H9 (cell line): ENCODE measurements at regions not wholly inside any gene's neighbourhood (a gene's known extent, or its start where the extent isn't known, plus 50 kb on each side); places are given as distances from the start of the nearest gene placed in this dataset.

Experiments used
- DNase-seq: peaks from one replicate; pipeline ENCODE4 v3.0.0-alpha.2; 2017
- H2AFZ ChIP-seq: one replicate; pipeline ENCODE4 v1.6.1; 2013; ENCODE audit warnings: mild to moderate bottlenecking, low read length, control low read depth, moderate library complexity
- H2AK5ac ChIP-seq: 2 replicates; pipeline ENCODE4 v1.6.1; 2013; ENCODE audit warnings: low read length, control low read depth, mixed read lengths; ENCODE audit not compliant: insufficient read length
- H2BK120ac ChIP-seq: one replicate; pipeline ENCODE4 v1.6.1; 2013; ENCODE audit warnings: low read depth, mild to moderate bottlenecking, low read length, control low read depth, inconsistent platforms; ENCODE audit not compliant: poor library complexity, severe bottlenecking
- H2BK12ac ChIP-seq: 2 replicates; pipeline ENCODE4 v1.6.1; 2013; ENCODE audit warnings: low read length, control low read depth, mixed read lengths, low read depth; ENCODE audit not compliant: insufficient read length
- H2BK15ac ChIP-seq: 2 replicates; pipeline ENCODE4 v1.6.1; 2013; ENCODE audit warnings: low read depth, low read length, control low read depth
- H2BK20ac ChIP-seq: one replicate; pipeline ENCODE4 v1.6.1; 2013; ENCODE audit warnings: low read depth, mild to moderate bottlenecking, low read length, control low read depth, inconsistent platforms; ENCODE audit not compliant: poor library complexity, severe bottlenecking
- H2BK5ac ChIP-seq: 2 replicates; pipeline ENCODE4 v1.6.1; 2013; ENCODE audit warnings: low read length, control low read depth, mixed read lengths; ENCODE audit not compliant: insufficient read length
- H3K14ac ChIP-seq: 2 replicates; pipeline ENCODE4 v1.6.1; 2013; ENCODE audit warnings: low read length, control low read depth; ENCODE audit not compliant: insufficient read depth
- H3K18ac ChIP-seq: 2 replicates; pipeline ENCODE4 v1.6.1; 2013; ENCODE audit warnings: low read depth, mild to moderate bottlenecking, mixed read lengths, low read length, control low read depth; ENCODE audit not compliant: insufficient read length
- H3K23ac ChIP-seq: 2 replicates; pipeline ENCODE4 v1.6.1; 2013; ENCODE audit warnings: low read length, control low read depth, mixed read lengths, low read depth; ENCODE audit not compliant: insufficient read length
- H3K23me2 ChIP-seq: 2 replicates; pipeline ENCODE4 v1.6.1; 2013; ENCODE audit warnings: low read depth, mild to moderate bottlenecking, mixed read lengths, low read length, control low read depth; ENCODE audit not compliant: insufficient read length, poor library complexity, severe bottlenecking
- H3K27ac ChIP-seq: 2 replicates; pipeline ENCODE4 v1.5.1; 2013; ENCODE audit warnings: low read length, control low read depth, mixed read lengths, low read depth; ENCODE audit not compliant: insufficient read length
- H3K27me3 ChIP-seq: 2 replicates; pipeline ENCODE4 v1.6.1; 2013; ENCODE audit warnings: low read length, control low read depth, inconsistent platforms; ENCODE audit not compliant: insufficient read depth
- H3K4ac ChIP-seq: 2 replicates; pipeline ENCODE4 v1.6.1; 2013; ENCODE audit warnings: low read depth, mild to moderate bottlenecking, control low read depth, inconsistent platforms, low read length, moderate library complexity
- H3K4me1 ChIP-seq: 2 replicates; pipeline ENCODE4 v1.6.1; 2013; ENCODE audit warnings: low read length, control low read depth, inconsistent platforms; ENCODE audit not compliant: insufficient read depth
- H3K4me2 ChIP-seq: 2 replicates; pipeline ENCODE4 v1.6.1; 2013; ENCODE audit warnings: low read length, control low read depth, mixed read lengths; ENCODE audit not compliant: insufficient read length, insufficient read depth
- H3K56ac ChIP-seq: 2 replicates; pipeline ENCODE4 v1.6.1; 2013; ENCODE audit warnings: low read depth, mild to moderate bottlenecking, mixed read lengths, low read length, control low read depth; ENCODE audit not compliant: insufficient read length
- H3K79me1 ChIP-seq: 2 replicates; pipeline ENCODE4 v1.6.1; 2013; ENCODE audit warnings: low read depth, mild to moderate bottlenecking, moderate library complexity, low read length, control low read depth, inconsistent platforms; ENCODE audit not compliant: insufficient read depth, poor library complexity, severe bottlenecking
- H3K79me2 ChIP-seq: 2 replicates; pipeline ENCODE4 v1.6.1; 2013; ENCODE audit warnings: low read length, control low read depth, inconsistent platforms; ENCODE audit not compliant: insufficient read depth
- H3K9ac ChIP-seq: 2 replicates; pipeline ENCODE4 v1.6.1; 2013; ENCODE audit warnings: low read length, control low read depth, mixed read lengths; ENCODE audit not compliant: insufficient read length; ENCODE audit errors: extremely low read depth
- H3K9me3 ChIP-seq: one replicate; pipeline ENCODE4 v1.6.1; 2013; ENCODE audit warnings: low read depth, low read length, inconsistent platforms; ENCODE audit not compliant: control insufficient read depth
- H3T11ph ChIP-seq: one replicate; pipeline ENCODE4 v1.6.1; 2013; ENCODE audit warnings: mild to moderate bottlenecking, low read length, control low read depth, inconsistent platforms
- H4K20me1 ChIP-seq: one replicate; pipeline ENCODE4 v1.6.1; 2013; ENCODE audit not compliant: control insufficient read depth, insufficient read length, insufficient read depth
- H4K5ac ChIP-seq: 2 replicates; pipeline ENCODE4 v1.6.1; 2013; ENCODE audit warnings: low read depth, mild to moderate bottlenecking, mixed read lengths, low read length, control low read depth; ENCODE audit not compliant: insufficient read length
- H4K8ac ChIP-seq: replicated peaks from 2 replicates; pipeline ENCODE4 v1.6.1; 2013; ENCODE audit warnings: low read length, control low read depth, mixed read lengths, low read depth; ENCODE audit not compliant: insufficient read length
- H4K91ac ChIP-seq: 2 replicates; pipeline ENCODE4 v1.6.1; 2013; ENCODE audit warnings: low read depth, mild to moderate bottlenecking, moderate library complexity, mixed read lengths, low read length, control low read depth; ENCODE audit not compliant: insufficient read length
- H3K27ac Mint-ChIP-seq, 3 experiments: 2 replicates in 2 of 3; 3 replicates in 1 of 3; pipeline ENCODE4 v1.8.0; 2020 to 2021; ENCODE audit warnings: mixed read lengths in 3 of 3, mild to moderate bottlenecking in 1 of 3, moderate library complexity in 1 of 3
- H3K27me3 Mint-ChIP-seq: 2 replicates; pipeline ENCODE4 v1.8.0; 2021; ENCODE audit warnings: low read depth, mild to moderate bottlenecking, moderate library complexity, mixed read lengths
- H3K36me3 Mint-ChIP-seq, 3 experiments: 2 replicates in 2 of 3; 3 replicates in 1 of 3; pipeline ENCODE4 v1.8.0; 2020 to 2021; ENCODE audit warnings: low read depth in 3 of 3, mixed read lengths in 3 of 3; ENCODE audit not compliant: insufficient read depth in 1 of 3
- H3K4me1 Mint-ChIP-seq, 2 experiments: 2 replicates each; pipeline ENCODE4 v1.8.0; 2020; ENCODE audit warnings: mixed read lengths in 2 of 2
- H3K4me3 Mint-ChIP-seq, 2 experiments: 2 replicates in 1 of 2; 3 replicates in 1 of 2; pipeline ENCODE4 v1.8.0; 2020 to 2021; ENCODE audit warnings: mild to moderate bottlenecking in 2 of 2, mixed read lengths in 2 of 2, moderate library complexity in 1 of 2
- H3K9me3 Mint-ChIP-seq, 2 experiments: 2 replicates in 1 of 2; 3 replicates in 1 of 2; pipeline ENCODE4 v1.8.0; 2020; ENCODE audit warnings: mild to moderate bottlenecking in 2 of 2, mixed read lengths in 2 of 2, moderate library complexity in 1 of 2
- WGBS: extraction: QIAGEN DNeasy Blood & Tissue Kit; methylation state at CpG from one replicate; pipeline ENCODE4 v1.1.7; 2013; ENCODE audit warnings: missing lambda C conversion rate, low lambda C conversion rate, mixed read lengths; ENCODE audit not compliant: insufficient read length; ENCODE audit errors: extremely low coverage; 5-methylcytosine and 5-hydroxymethylcytosine counted together
- TF ChIP-seq, protein P1 (sequence below): fragments of 200-600 bp; sonication (generic); conservative IDR thresholded peaks from 3 replicates; pipeline ENCODE4 v1.8.0; 2021; ENCODE audit warnings: antibody characterized with exemption, mild to moderate bottlenecking

DNA sequence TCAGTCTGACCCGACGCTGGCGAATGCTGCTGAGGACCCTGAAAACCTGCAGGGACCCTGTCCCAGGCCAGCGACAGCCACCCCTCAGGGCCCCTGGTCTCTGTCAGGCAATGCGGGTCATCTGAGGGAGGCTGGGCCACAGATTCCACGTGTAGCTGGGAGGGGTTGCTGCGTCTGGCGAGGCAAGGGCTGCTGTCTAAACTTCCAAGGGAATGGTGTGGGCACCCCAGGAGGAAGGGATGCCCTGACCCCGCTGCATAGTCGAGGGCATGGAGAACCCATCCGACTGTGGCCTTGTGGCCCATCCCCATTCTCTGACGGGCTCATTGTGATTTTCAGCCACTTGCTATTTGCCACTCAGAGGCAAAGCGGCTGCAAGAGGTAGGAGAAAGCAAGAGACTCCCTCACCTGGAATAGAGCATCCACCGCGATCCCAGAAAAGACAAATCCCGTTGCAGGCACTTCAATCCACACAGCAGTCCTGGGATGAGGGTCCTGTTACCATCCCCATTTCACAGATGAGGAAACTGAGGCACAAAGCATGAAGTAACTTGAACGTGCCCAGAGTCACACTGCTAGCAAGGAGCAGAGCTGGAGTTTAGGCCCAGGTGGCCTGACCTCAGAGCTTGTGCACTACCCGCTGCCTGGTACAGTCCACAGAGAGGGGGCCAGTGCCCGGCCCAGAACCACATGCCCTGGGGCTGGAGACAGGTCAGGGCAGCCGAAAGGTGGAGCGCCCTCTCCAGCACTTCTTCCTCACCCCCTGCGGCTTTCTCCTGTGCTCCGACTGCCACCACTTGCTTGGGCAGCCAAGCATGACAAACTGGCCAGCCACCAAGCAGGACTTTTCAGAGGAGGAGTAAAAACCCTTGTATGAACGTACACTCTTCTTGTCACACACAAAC lies 163.8 kb upstream of the KLF14 start:
- Histone ChIP-seq H3T11ph (no peak overlapping the region), H4K91ac (no peak overlapping the region), H3K23ac (no peak overlapping the region), H4K5ac (no peak overlapping the region), H3K79me2 (no peaks in the 10 kb centered on the region), H3K27me3 (no peaks in the 10 kb centered on the region), H3K14ac (no peak overlapping the region), H3K18ac (no peak overlapping the region), H3K4me1 (no peaks in the 10 kb centered on the region), H2BK12ac (no peak overlapping the region), H3K9me3 (no peaks in the 10 kb centered on the region), H2AFZ (no peak overlapping the region), H4K20me1 (no peaks in the 10 kb centered on the region), H2BK15ac (no peak overlapping the region), H4K8ac (no peak overlapping the region), H3K4me2 (no peak overlapping the region), H3K79me1 (no peaks in the 10 kb centered on the region), H2AK5ac (no peak overlapping the region), H3K4ac (no peak overlapping the region), H3K9ac (no peak overlapping the region), H3K23me2 (no peaks in the 10 kb centered on the region), H2BK20ac (no peak overlapping the region), H2BK5ac (no peak overlapping the region), H3K56ac (no peak overlapping the region), H3K27ac (no peak overlapping the region), H2BK120ac (no peak overlapping the region)
- Mint-ChIP-seq H3K27me3 (no peaks in the 10 kb centered on the region), H3K4me1 (peaks cover 61 to 65% of the 10 kb centered on the region in 2 experiments), H3K4me3 (no peak overlapping the region), H3K27ac (no peak overlapping the region), H3K36me3 (peaks cover 0 to 2% (median 0%) of the 10 kb centered on the region in 3 experiments; a peak in 2 of 7 replicates), H3K9me3 (peaks cover 0 to 3% of the 10 kb centered on the region in 2 experiments; a peak in 1 of 5 replicates)
- DNase-seq = no peak
- TF ChIP-seq, protein P1, sequence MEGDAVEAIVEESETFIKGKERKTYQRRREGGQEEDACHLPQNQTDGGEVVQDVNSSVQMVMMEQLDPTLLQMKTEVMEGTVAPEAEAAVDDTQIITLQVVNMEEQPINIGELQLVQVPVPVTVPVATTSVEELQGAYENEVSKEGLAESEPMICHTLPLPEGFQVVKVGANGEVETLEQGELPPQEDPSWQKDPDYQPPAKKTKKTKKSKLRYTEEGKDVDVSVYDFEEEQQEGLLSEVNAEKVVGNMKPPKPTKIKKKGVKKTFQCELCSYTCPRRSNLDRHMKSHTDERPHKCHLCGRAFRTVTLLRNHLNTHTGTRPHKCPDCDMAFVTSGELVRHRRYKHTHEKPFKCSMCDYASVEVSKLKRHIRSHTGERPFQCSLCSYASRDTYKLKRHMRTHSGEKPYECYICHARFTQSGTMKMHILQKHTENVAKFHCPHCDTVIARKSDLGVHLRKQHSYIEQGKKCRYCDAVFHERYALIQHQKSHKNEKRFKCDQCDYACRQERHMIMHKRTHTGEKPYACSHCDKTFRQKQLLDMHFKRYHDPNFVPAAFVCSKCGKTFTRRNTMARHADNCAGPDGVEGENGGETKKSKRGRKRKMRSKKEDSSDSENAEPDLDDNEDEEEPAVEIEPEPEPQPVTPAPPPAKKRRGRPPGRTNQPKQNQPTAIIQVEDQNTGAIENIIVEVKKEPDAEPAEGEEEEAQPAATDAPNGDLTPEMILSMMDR = no peak
- no CpG with 5 or more reads among the region's 24 CpGs for WGBS
